Activated naive CD4-positive, alpha-beta T cell treated with anti-CD3 and anti-CD28 coated beads for 36 hours (primary cell): ENCODE measurements at regions not wholly inside any gene's neighbourhood (a gene's known extent, or its start where the extent isn't known, plus 50 kb on each side); places are given as distances from the start of the nearest gene placed in this dataset.

ENCODE experiments used
- CTCF ChIA-PET: fragments of 350-600 bp; sonication (Branson Sonifier 250); formaldehyde crosslinking; loops from one replicate; lab custom pipeline; 2021; ENCODE audit warnings: antibody characterized with exemption; lab: Charles Lee
- DNase-seq: peaks from one replicate; pipeline ENCODE4 v3.0.0-alpha.2; 2020
- H3K27ac Mint-ChIP-seq: one replicate; pipeline ENCODE4 v1.8.0; 2021; ENCODE audit warnings: mild to moderate bottlenecking, mixed read lengths
- H3K27me3 Mint-ChIP-seq: one replicate; pipeline ENCODE4 v1.8.0; 2021; ENCODE audit warnings: low read depth, mixed read lengths
- H3K36me3 Mint-ChIP-seq: one replicate; pipeline ENCODE4 v1.8.0; 2021; ENCODE audit warnings: low read depth, mixed read lengths
- H3K4me1 Mint-ChIP-seq: one replicate; pipeline ENCODE4 v1.8.0; 2021; ENCODE audit warnings: low read depth, mixed read lengths
- H3K4me3 Mint-ChIP-seq: one replicate; pipeline ENCODE4 v1.8.0; 2021; ENCODE audit warnings: mild to moderate bottlenecking, moderate library complexity, mixed read lengths
- H3K9me3 Mint-ChIP-seq: one replicate; pipeline ENCODE4 v1.8.0; 2021; ENCODE audit warnings: mixed read lengths
- intact Hi-C: fragments of 100-400 bp; cut with micrococcal nuclease; formaldehyde crosslinking; loops from one replicate; pipeline ENCODE4 v1.15.1; 2023

- intact Hi-C loops, result no loop called here
- Mint-ChIP-seq H3K4me1 (no peaks in the 10 kb centered on the region), H3K27ac (no peak overlapping the region), H3K9me3 (no peaks in the 10 kb centered on the region), H3K27me3 (peaks cover 10% of the 10 kb centered on the region), H3K4me3 (no peak overlapping the region), H3K36me3 (no peaks in the 10 kb centered on the region)
- CTCF ChIA-PET, result no interaction called here
- DNase-seq, result no peak
Observed at GRCh38 chr14:36402867-36403266, 82.4 kb upstream of the MBIP start.

- Mint-ChIP-seq H3K4me1 (no peaks in the 10 kb centered on the region), H3K27ac (no peak overlapping the region), H3K4me3 (no peak overlapping the region), H3K36me3 (no peaks in the 10 kb centered on the region), H3K27me3 (peaks cover 7% of the 10 kb centered on the region), H3K9me3 (no peaks in the 10 kb centered on the region)
- DNase-seq, result no peak
- CTCF ChIA-PET, result no interaction called here
- intact Hi-C loops, result no loop called here
Observed at GRCh38 chr14:36398463-36399291, 78.2 kb upstream of the MBIP start.

- Mint-ChIP-seq H3K4me3 (no peak overlapping the region), H3K4me1 (no peaks in the 10 kb centered on the region), H3K27me3 (peaks cover 11% of the 10 kb centered on the region), H3K27ac (no peak overlapping the region), H3K36me3 (no peaks in the 10 kb centered on the region), H3K9me3 (no peaks in the 10 kb centered on the region)
- DNase-seq, result no peak
- intact Hi-C loops, result no loop called here
- CTCF ChIA-PET, result no interaction called here
Observed at GRCh38 chr14:36397357-36397756, 76.9 kb upstream of the MBIP start.

GRCh38 chr14:36396798-36397197 lies 76.4 kb upstream of the MBIP start:
- CTCF ChIA-PET, result no interaction called here
- no peak for DNase-seq
- Mint-ChIP-seq H3K4me1 (no peaks in the 10 kb centered on the region), H3K27ac (no peak overlapping the region), H3K9me3 (no peaks in the 10 kb centered on the region), H3K36me3 (no peaks in the 10 kb centered on the region), H3K4me3 (no peak overlapping the region), H3K27me3 (peaks cover 11% of the 10 kb centered on the region)
- intact Hi-C loops, result no loop called here

GRCh38 chr14:36394593-36394992 lies 74.2 kb upstream of the MBIP start:
- no peak for DNase-seq
- Mint-ChIP-seq H3K4me3 (no peak overlapping the region), H3K4me1 (no peaks in the 10 kb centered on the region), H3K36me3 (no peaks in the 10 kb centered on the region), H3K27me3 (peaks cover 23% of the 10 kb centered on the region), H3K27ac (no peak overlapping the region), H3K9me3 (no peaks in the 10 kb centered on the region)
- CTCF ChIA-PET, result interaction anchor here (0.7 kb wide), 1 partner anchor 116 kb away, joined by 3 read pairs; no protein-coding TSS in a partner anchor
- intact Hi-C loops, result no loop called here

- intact Hi-C loops, result no loop called here
Observed at GRCh38 chr14:36390718-36391117, 70.3 kb upstream of the MBIP start.

GRCh38 chr14:36383767-36384431 lies 63.5 kb upstream of the MBIP start:
- no peak overlapping the region for H3K27ac Mint-ChIP-seq

More at GRCh38 chr14:36390718-36391117, 70.3 kb upstream of the MBIP start:
- Mint-ChIP-seq H3K27ac (no peak overlapping the region), H3K9me3 (no peaks in the 10 kb centered on the region), H3K4me1 (no peaks in the 10 kb centered on the region), H3K4me3 (no peak overlapping the region), H3K36me3 (no peaks in the 10 kb centered on the region), H3K27me3 (peaks cover 23% of the 10 kb centered on the region)
- no peak for DNase-seq
- CTCF ChIA-PET, result interaction anchor here (0.6 to 1.3 kb wide), 4 partner anchors 17 to 380 kb away, joined by 3 read pairs; no protein-coding TSS in a partner anchor

GRCh38 chr14:36373982-36374673 lies 53.7 kb upstream of the MBIP start:
- Mint-ChIP-seq H3K4me1 (no peaks in the 10 kb centered on the region), H3K36me3 (no peaks in the 10 kb centered on the region), H3K9me3 (no peaks in the 10 kb centered on the region), H3K4me3 (no peak overlapping the region), H3K27me3 (no peaks in the 10 kb centered on the region), H3K27ac (no peak overlapping the region)
- CTCF ChIA-PET, result interaction anchor here (0.5 to 3.7 kb wide), 38 partner anchors 13 to 494 kb away, joined by 3 to 33 read pairs (median 4); partner anchors contain the start of gene MBIP
- intact Hi-C loops, result loop anchor here (1.0 to 10.0 kb wide), 8 partner anchors 59 to 491 kb away; no protein-coding TSS in a partner anchor
- DNase-seq, result peak; percentile 87

More at GRCh38 chr14:36383767-36384431, 63.5 kb upstream of the MBIP start:
- Mint-ChIP-seq H3K36me3 (no peaks in the 10 kb centered on the region), H3K27me3 (no peaks in the 10 kb centered on the region), H3K4me1 (no peaks in the 10 kb centered on the region), H3K9me3 (no peaks in the 10 kb centered on the region), H3K4me3 (no peak overlapping the region)
- CTCF ChIA-PET, result interaction anchor here (0.6 kb wide), 1 partner anchor 34 kb away, joined by 3 read pairs; no protein-coding TSS in a partner anchor
- no peak for DNase-seq
- intact Hi-C loops, result no loop called here
